HG02981 (cell line): ENCODE measurements at regions not wholly inside any gene's neighbourhood (a gene's known extent, or its start where the extent isn't known, plus 50 kb on each side); places are given as distances from the start of the nearest gene placed in this dataset.
A peak's percentile ranks its signal among the peaks of the same experiment; 100 is the strongest.

Experiments
- ATAC-seq: cut with Tn5 transposase; IDR thresholded peaks from one replicate; pipeline ENCODE4 v1.9.1; 2021; ENCODE audit warnings: mild to moderate bottlenecking, moderate library complexity; ENCODE audit not compliant: unreplicated experiment

DNA sequence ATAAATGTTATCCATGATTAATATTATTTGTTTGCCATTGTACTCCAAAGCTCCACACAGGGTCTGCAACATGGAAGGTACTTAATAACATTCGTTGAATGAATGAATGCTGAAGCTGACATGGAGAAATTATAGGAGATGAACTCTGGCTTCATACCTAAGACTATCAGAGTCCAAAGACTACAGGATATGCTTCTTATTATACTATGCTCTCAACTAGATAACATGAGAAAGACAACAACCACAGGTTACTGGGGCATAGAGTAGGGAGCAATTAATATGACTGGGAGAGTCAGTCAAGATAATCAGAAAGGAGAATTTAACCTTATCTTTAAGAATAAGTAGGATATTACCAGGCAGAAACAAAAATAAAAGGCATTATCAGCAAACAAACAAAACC is 236.3 kb upstream of the SOX5 start:
- ATAC-seq: no peak

DNA sequence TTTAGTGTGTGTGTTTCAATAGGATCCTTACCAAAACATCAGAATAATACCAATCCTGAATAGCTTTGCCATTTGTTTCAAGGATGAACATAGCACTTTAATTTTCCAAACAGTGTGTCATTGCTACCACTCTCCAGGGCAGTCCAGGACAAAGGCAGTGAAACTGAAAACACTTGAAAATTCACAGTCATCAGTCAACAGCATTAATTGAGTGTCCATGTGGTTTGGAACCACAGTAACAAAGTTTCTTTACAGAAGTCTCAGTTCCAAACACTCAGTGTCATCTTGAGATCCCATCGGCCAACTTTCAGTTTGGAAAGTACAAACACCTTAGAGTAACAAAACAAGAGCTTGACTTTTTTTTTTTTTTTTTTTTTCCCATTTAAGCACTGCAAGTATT is 228.4 kb upstream of the SOX5 start:
- ATAC-seq: peak; percentile 87

DNA sequence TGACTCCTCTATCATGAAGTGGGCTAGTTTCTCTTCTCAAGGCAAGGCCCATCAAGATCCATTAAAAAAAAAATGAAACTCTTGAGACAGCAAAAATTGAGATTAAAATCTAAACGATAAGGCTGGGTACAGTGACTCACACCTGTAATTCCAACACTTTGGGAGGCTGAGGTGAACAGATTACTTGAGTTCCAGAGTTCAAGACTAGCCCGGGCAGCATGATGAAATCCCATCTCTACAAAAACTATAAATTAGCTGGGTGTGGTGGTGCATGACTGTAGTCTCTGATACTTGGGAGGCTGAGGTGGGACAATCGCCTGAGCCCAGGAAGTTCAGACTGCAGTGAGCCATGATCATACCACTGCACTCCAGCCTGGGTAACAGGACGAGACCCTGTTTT is 226.5 kb upstream of the SOX5 start:
- no peak for ATAC-seq

DNA sequence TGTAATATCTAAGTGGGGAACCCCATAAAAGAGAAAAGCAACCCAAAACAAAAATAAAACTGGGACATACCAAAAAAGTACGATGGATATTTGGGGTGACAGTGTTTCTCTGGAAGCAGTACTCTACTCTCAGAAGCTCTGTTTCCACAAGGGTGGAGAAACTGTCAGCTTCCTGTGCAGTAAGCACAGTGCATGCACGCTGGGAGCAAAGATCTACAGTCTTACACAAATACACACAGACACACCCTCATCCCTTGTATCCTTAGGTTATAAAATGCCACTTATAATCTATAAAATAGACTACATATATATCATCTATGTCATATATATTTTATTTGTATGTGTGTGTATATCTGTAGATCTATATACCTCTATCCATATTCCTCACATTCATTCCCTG is 225.8 kb upstream of the SOX5 start:
- no peak for ATAC-seq

DNA sequence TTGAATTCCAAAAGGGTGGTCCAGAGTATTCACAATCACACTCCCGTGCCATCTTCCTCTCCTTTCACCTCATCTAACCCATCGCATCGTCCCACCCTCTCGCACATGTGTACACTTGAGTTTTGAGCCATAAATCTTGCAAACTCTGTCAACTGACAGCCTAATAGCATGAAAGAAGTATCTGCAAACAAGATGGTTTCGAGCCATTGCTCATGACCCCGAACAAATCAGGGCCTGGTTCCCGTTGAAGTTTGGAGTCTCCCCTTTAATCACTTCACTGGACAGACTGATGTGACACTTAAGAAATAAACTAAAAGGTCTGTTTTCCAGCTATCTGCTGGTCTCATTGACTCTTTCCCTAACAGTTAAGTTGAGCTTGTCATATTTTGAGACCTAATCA is 223.6 kb upstream of the SOX5 start:
- ATAC-seq: no peak

DNA sequence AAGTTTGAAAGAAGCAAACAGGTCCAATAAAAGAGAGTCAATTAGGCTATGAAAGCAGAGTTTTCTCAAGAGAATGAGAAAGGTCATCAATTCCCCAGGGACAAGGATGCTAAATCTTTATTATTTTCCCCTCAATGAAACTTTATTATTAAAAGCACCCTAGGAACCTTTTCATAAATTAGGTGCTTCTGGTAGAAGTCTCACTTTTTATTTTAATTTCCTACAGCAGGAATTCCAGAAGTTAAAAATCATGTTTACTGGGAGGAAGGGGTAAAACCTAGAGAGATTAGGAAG is 223.2 kb upstream of the SOX5 start:
- no peak for ATAC-seq

DNA sequence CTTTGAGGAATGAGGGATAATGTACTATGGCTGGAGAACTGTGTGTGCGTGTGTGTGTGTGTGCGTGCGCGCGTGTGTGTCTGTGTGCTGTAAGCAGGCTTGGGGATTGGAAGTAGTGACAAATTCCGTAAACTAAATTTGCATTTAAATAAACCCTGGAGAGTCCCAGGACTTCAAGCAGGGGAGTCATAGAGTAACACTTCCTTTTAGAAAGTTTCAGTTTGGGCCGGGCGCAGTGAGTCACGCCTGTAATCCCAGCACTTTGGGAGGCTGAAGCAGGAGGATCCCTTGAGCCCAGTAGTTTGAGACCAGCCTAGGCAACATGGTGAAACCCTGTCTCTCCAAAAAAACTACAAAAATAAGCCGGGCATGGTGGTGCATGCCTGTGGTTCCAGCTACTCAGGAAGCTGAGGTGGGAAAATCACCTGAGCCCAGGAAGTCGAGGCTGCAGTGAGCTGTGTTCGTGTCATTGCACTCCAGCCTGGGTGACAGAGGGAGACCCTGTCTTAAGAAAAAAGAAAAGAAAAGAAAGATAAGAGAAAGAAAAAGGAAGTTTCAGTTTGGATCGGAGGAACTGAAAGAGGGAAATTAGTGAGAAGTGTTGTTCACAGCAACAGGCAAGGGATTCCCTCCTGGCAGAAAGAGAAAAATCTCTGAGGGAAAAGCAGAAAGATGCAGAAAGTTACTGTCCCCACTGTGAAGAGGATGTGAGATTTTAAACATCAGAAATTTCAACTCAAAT is 222.7 kb upstream of the SOX5 start:
- ATAC-seq: peak; percentile 68

DNA sequence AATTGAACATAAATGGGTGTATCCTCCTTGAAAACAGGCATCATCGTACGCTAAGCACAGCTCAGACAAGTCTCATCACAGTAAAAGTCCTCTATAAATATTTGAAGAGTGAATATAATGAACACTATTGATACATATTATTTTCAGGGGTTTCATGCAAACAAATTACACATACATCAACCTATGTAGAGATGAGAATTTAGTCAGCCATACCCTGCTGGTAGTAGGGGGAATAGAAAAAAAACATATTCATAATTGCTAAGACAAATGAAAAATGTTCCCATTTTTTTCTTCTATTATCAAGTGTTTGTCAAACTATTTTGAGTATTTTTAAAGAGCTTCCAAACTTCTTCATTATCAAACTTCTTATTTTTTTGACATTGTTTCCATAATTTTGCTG is 205.6 kb upstream of the SOX5 start:
- no peak for ATAC-seq

DNA sequence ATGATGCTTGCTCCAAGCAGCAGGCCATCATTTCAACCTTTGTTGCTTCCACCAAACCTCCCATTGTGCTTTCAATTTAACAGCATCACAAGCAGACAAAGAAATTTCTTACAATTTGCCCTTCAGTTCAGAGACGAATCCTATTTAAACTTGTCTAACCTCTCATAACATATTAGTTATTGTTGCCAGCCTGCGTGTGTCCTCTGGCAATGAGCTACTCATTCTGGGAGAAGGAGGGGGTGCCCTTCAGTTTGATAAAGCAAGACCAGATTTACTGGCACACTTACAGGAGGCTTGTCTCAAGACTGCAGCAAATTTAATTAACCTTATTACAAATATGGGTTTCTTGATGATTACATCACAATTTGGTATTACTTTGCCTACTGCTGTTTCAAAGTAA is 203.6 kb upstream of the SOX5 start:
- no peak for ATAC-seq

DNA sequence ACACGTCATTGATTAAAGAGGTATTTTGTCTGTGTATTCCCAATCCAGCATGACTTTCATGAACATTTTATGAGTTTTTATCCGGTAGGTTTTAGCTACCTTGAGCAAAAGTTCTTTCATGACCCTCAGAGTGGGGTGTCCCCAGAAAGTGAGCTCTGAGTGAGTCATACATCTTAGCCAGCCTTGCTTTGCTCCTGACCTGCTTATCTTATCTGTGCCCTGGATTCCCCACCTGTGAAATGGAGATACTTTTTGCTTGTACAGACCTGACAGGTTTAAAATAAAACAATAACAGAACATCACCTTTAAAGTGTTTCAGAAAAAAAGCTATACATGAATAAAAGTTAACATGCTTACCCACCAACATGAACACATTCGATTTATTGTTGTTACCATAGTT is 202.8 kb upstream of the SOX5 start:
- ATAC-seq: no peak

DNA sequence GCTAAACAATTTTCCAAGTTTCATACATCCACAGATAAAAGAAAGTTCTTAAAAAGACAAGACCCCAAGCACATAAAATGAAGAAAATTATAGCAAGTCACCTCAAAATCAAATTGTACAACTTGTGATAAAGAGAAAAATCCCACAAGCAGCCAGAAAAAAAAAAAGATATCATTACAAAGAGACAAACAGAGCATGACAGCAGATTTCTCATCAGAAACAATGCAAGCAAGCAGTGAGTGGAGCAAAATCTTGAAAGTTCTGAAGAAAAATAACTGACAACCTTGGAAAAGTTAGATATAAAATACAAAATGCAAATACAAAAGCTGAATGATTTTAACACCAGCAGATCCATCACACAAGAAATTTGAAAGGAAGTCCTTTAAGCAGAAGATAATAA is 194.5 kb upstream of the SOX5 start:
- ATAC-seq: no peak

DNA sequence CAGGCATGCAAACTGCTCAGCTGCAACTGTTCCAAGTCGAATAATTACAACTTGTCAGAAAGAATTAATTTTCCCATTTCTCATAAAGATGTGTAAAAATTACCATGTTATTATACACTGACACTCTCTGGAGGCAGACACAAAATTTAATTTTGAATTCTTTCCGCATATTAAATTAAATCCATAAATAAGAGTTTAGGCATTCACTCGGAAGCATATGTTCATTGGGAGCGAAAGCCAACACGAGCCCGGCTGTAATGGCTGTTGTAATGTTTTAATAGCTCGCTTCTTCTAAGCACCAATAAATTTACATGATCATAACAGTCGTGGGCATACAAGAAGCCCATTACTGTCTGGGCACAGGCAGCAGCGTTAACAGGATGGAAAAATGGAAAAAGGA is 189.6 kb upstream of the SOX5 start:
- no peak for ATAC-seq

DNA sequence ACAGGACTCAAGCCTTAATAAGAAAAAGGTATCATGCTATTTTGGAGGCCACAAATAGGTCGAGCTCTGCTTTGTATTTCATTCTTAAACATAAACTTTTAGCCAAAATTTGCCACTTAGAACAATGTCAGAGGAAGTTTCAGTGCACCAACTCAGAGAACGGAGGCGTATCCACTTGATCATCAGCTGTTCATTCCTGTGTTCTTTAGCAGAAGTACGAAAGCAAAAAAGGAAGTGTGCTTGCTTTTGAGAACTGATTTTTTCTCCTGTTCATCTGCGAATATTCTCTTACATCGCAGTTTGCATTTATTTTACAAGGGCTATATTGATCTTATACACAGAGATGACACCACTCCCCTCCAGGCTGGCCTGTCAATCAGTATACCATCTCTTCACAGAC is 188.6 kb upstream of the SOX5 start:
- no peak for ATAC-seq

DNA sequence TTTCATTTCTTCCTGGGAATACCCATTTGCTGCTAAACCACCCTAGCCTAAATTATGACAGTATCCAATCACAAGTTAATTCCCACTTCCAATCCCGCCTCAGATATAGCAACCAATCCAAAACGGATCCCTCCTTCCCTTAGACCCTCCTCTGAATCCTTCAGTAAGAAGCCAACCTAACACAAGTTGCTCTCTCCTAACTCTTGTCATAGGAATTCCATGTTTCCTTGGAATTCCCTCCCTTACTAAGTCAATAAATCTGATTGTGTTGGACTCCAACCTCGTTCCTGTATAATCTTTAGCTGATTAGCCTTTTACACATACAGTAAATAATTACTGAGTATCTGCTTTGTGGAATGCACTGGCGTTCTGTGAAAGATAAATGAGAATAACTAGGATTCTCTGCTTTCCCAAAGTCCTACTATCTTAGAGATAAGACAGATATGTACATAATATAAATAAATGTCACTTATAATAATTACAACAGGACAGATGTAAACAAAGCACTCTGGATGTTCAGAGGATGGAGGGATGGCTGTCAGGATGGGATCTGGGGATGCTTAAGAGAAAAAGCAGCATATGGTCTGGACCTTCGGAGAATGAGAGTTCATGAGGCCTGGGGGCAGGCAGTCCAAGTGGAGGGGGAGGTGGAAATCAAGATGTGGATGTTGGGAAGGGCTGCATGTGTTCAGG is 185.8 kb upstream of the SOX5 start:
- no peak for ATAC-seq

DNA sequence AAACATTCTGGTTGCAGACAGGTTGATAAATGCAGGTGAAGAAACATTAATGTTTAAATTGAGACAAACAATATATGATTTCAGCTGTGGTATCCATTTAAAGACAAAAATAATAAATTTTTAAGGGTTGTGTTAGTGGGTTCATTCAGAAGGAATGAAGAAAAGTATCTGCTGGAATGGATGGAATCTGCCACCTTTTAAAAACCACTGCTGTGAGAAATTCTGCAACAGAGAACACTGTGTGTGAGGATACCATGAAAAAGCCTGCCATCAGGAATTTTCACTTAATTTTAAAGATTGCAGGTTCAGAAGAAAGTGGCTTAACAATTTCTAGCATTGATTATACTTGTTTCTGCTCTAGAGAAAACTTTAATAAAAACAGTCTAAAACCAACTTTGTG is 184.6 kb upstream of the SOX5 start:
- no peak for ATAC-seq

DNA sequence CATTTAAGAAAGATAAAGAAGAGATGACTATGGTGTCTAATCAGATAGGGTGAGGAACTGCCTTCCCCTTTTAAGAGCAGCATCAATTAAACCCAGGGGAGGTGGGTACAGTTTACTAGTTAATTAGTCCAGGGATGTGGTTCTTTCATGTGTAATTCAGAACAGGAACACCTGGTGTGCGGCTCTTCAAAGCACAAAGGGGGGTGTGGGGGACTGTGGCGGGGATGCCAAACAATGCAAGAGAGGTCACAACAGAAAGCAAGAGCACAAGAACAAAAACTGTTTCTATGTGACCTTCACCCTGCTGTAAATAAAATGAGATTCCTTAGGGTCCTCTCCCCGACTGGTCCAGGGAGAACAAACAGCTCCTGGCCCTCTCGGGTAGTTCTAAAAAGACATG is 183.9 kb upstream of the SOX5 start:
- no peak for ATAC-seq

DNA sequence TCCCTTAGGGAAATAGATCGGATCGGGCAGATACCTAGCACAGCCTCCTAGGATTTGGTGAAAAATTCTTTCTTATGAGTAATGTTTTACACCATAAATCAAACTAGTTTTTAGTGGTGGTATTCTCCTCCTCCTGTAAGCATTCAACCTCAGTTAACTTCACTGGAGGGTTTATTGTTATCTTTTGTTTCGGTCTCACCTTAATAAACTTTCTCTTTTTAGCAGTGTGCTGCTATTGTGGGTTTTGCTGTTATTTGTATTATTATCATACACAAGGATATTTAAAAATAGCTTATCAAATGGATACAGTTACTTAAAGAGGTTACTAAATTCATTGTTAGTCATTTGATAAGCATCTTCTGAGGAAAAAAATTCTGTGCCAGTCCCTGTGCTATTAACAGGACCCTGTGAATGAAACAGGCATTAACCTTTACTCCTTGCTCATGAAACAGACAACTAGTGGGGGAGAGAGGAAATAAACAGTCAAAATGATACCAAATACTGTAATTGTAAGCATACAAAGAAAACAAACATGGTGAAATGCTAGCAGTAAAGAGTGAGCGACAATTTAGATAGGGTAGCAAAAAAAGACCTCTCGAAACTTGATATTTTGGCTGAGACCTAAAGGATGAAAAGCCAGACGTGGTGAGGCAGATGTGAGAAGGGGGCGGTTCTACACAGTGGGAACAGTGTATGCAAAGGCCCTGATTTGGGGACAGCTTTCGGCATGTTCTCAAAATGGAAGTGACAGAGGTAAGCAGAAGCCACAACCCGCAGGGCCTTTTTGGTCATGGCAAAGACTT is 178.7 kb upstream of the SOX5 start:
- ATAC-seq: peak; percentile 75

DNA sequence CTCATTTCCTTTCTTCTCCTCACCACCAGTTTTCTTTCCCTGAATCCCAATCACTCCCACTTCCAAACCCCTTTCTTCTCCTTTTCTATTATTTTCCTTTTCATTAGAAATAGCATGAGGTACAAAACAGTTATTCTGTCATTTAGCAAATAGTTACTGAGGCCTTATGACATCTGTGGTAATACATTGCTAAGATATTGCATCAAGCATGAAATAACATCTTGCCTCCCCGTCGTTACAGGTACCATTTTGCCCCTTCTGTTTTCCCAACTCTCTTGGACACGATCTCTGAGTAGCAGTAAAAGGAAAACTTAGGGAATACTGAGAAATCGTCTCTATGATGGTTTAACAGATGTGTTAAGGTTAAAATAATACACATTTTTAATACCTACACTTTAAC is 175.8 kb upstream of the SOX5 start:
- ATAC-seq: no peak

DNA sequence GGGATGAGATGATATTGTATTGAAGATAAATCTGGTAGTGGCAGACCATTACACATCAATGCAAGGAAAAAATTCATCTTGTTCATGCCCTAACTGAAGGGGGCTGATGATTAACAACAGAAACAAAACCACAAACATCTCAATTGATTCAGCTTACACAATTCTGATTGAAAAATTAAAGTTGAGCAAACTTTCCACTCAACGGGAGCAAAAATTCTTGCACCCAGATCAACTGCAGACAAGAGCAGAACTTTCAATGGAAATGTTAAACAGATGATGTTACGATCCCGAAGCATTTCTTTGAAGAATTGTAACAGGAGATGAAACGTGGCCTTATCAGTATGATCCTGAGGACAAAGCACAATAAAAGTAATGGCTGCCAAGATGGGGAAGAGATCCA is 172.4 kb upstream of the SOX5 start:
- ATAC-seq: no peak

DNA sequence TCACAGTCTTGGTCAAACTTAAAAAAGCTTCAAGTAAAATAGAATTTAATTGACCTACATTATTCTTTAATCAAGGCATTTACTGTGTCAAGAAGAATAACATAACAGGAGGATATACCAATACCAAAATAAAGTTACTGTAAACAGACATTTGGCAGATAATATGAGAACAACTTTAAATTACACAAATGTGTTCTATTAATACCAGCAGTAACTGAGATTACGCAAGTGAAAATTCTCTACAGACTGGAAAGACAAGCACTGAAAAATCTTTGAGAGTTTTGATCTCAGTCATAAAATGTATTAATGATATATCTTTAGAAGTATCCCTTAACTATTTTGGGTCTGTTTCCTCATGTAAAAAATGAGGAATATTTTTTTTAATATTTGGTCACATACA is 169.2 kb upstream of the SOX5 start:
- no peak for ATAC-seq

DNA sequence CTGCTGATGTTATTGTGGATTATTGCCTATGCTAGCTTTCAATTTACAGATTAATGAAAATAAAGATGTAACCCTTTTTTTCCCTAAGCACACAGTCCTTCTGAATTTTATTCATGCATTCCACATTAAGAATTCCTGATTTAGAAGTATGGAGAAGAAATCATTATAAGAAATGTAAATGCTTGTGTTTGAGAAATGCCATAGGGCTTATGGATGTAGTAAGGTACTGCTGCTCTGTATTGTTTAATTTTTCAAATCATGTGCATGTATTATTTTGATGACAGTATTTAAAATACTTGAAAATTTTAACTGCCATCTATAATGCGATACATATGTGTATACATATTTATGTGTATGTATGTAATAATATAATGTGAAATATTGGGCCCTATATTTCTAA is 167.1 kb upstream of the SOX5 start:
- no peak for ATAC-seq

DNA sequence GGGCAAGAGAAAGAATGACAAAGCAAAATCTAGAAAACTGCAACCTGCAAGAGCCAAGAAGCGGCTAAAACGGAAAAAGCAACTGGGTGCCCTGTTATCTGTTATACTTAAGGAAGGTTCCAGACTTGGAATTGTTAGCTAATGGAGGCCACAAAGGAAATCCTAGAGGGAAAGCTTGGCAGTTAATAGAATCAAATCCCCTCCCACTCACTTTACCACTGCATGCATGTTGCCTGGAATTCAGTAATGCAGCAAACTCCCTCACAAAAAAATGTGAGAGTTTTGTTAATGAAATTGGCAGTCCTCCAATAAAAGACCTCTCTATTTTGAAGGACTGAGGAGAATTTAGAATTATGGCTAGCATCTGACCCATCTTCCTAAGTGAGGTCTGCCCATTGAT is 164.2 kb upstream of the SOX5 start:
- no peak for ATAC-seq
